GM19025 (cell line): ENCODE measurements at regions not wholly inside any gene's neighbourhood (a gene's known extent, or its start where the extent isn't known, plus 50 kb on each side); places are given as distances from the start of the nearest gene placed in this dataset.

Experiments
- ATAC-seq: cut with Tn5 transposase; IDR thresholded peaks from one replicate; pipeline ENCODE4 v1.9.1; 2021; ENCODE audit warnings: mild to moderate bottlenecking, low read depth, moderate library complexity; ENCODE audit not compliant: unreplicated experiment

DNA sequence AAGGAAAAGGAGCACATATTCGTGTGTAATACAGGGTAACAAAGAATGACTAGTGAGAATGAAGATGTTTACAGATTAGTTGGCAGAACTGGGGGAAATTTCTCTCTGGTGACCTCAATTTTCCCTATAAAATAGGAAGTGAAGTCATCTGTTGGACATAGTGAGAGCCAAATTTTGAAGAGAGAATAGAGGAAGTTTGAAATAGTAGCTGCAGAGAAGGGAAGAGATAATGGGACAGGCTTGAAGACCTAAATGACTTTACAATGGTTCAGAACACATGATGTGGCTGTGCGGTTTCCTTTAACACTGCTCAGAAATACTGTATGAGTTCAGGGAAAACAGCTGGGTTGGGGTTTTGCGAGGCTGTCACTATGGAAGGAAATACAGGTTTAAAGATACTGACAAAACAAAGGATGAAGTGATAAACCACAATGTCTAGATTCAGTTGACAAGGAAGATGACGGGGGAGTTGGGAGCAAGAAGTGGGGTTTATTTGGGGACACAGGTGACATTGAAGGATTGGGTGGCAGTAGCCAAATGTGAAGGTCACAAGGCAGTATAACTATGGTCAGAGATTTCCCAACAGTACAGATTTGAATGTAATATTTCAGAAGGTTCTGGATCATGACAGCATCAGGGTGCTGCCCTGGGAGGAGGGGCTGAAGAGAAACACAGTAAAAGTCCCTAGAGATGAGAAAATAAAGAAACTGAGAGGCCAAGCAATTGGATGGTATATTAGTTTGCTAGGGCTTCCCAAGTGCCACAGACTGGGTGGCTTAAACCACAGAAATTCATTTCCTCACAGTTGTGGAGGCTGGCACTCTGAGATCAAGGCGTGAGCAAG lies 82.6 kb upstream of the TANK start:
- peak; percentile 79 for ATAC-seq

DNA sequence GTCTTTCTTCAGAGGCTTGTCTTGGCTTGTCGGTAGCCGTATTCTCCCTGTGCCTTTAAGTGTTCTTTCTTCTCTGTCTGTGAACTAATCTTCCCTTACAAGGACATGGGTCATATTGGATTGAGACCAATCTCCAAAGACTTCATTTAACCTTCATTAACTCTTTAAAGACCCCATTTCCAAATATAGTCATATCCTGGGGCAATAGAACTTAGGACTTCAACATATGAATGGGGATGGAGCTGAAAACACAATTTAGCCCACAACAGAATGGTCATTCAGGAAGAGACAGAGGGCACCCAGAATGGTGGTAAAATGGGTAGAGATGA lies 82.1 kb upstream of the TANK start:
- ATAC-seq: no peak

- no peak for ATAC-seq
Observed at GRCh38 chr2:161085149-161085548, 75.1 kb upstream of the TANK start.

- ATAC-seq: peak; percentile 83
Observed at GRCh38 chr2:161088658-161089350, 71.4 kb upstream of the TANK start.

- ATAC-seq: no peak
Observed at GRCh38 chr2:161090411-161090810, 69.8 kb upstream of the TANK start.

- no peak for ATAC-seq
Observed at GRCh38 chr2:161095314-161095713, 64.9 kb upstream of the TANK start.

- ATAC-seq: no peak
Observed at GRCh38 chr2:161096336-161096735, 63.9 kb upstream of the TANK start.

- ATAC-seq: no peak
Observed at GRCh38 chr2:161097157-161097556, 63.1 kb upstream of the TANK start.

GRCh38 chr2:161100211-161100895 lies 59.9 kb upstream of the TANK start:
- ATAC-seq: no peak

DNA sequence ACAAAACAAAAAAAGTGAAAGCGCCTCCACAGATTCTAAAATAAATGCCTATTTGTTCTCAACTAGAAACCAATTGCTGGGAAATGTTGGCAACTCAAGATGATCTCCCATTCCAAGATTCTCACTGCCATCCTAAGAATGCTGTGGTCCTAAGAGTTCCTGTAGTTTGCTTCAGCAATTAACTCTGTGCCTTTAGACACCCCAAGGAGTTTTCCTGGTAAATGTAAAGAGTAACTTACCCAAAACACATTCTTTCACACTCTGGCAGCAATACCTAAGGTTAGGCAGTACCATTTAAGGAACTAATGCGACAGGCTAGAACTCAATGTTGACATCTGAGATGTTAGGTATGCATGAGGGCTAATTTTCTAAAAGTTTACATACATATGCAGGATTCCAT lies 58.8 kb upstream of the TANK start:
- ATAC-seq: no peak

DNA sequence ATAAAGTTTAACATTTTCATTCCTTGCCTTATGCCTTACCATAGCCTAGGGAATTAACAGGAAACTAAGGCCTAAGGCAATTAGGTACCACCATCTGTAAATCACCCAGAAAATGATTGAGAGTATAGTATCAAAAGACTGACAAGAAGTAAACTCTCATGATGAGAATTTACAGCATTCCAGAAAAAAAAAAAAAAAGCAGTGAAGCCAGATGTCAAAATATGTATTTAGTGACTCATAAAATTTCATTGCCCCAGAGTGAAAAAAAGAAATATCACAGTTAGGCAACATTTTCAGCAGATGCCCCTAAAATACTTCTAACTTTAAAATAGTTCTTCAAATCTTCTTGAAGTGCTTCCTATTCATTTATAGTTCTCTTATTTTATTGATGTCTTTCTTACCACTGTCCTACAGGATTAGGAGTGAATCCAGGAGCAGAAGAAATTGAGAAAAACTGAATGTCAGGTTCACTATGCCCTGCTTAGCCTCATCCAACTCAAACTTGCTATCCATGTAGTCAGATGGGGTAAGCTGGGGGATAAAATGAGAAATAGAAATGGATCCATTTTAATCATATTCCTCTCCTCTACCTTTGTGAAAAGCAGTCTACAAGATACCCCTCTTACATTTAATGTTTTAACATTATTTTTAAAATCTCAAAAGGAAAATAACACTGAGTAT lies 57.3 kb upstream of the TANK start:
- no peak for ATAC-seq

- ATAC-seq: no peak
Observed at GRCh38 chr2:161103451-161103831, 56.8 kb upstream of the TANK start.

DNA sequence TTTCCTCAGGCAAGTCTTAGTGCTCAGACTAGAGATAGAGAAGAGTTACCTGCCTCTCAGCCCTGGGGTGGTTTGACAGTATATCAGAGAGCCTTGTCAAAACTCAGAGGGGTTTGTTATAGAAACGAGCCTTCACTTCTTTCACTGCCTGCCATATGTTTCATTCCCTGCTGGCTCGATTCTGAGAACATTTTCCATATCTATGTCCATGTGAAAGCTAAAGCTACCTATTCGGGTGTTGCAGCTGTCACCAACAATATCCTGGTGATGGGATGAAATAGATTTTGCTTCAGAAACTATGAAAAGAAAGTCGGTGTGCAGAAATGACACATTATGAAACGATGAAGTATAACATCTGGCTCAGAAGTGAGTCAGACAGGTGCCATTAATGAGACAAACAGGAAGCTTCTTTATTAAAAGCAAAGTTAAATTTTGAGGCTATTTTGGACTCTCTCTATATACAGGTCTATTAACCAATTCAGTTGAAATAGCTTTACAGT lies 56.1 kb upstream of the TANK start:
- peak; percentile 88 for ATAC-seq

GRCh38 chr2:161107265-161107664 lies 53.0 kb upstream of the TANK start:
- ATAC-seq: no peak
